ENCODE measurements at regions not wholly inside any gene's neighbourhood (a gene's known extent, or its start where the extent isn't known, plus 50 kb on each side); places are given as distances from the start of the nearest gene placed in this dataset.
"Not testable (repeated sequence)": the region's sequence is repeated elsewhere in the genome, so short reads cannot be mapped to it uniquely, and the experiment has no call there.

- not testable (repeated sequence) for TF ChIP-seq CTCF (IDR thresholded peaks at IDR 0.05; ENCODE audit: low read length); EZH2 (IDR thresholded peaks at IDR 0.05; ENCODE audit: borderline replicate concordance, low read length)
Measured at GRCh38 chr1:146838725-146839124, 99.4 kb upstream of the NBPF12 start.
